GM19328 (cell line): ENCODE measurements at regions not wholly inside any gene's neighbourhood (a gene's known extent, or its start where the extent isn't known, plus 50 kb on each side); places are given as distances from the start of the nearest gene placed in this dataset.
A peak's percentile ranks its signal among the peaks of the same experiment; 100 is the strongest.
"Not testable (repeated sequence)": the region's sequence is repeated elsewhere in the genome, so short reads cannot be mapped to it uniquely, and the experiment has no call there.

Experiments
- ATAC-seq: cut with Tn5 transposase; IDR thresholded peaks from one replicate; pipeline ENCODE4 v1.9.1; 2021; ENCODE audit warnings: mild to moderate bottlenecking, moderate library complexity; ENCODE audit not compliant: unreplicated experiment

GRCh38 chr4:85102606-85103005, 136.1 kb upstream of the WDFY3 start:
- no peak for ATAC-seq

- ATAC-seq, result no peak
Observed at GRCh38 chr4:85106166-85106565, 139.7 kb upstream of the WDFY3 start.

GRCh38 chr4:85106805-85107336, 140.4 kb upstream of the WDFY3 start:
- ATAC-seq, result no peak

- ATAC-seq, result no peak
Observed at GRCh38 chr4:85107553-85107952, 141.1 kb upstream of the WDFY3 start.

- no peak for ATAC-seq
Observed at GRCh38 chr4:85113706-85114105, 147.2 kb upstream of the WDFY3 start.

- no peak for ATAC-seq
Observed at GRCh38 chr4:85114526-85114925, 148.0 kb upstream of the WDFY3 start.

GRCh38 chr4:85116008-85116407, 149.5 kb upstream of the WDFY3 start:
- no peak for ATAC-seq

GRCh38 chr4:85125688-85126087, 159.2 kb upstream of the WDFY3 start:
- no peak for ATAC-seq

- ATAC-seq, result no peak
Observed at GRCh38 chr4:85126991-85127591, 160.6 kb upstream of the WDFY3 start.

- ATAC-seq, result peak; percentile 98
Observed at GRCh38 chr4:85127653-85128052, 161.2 kb upstream of the WDFY3 start.

- ATAC-seq, result no peak
Observed at GRCh38 chr4:85128246-85129204, 162.0 kb upstream of the WDFY3 start.

GRCh38 chr4:85129354-85130125, 163.1 kb upstream of the WDFY3 start:
- ATAC-seq, result not testable (repeated sequence)

GRCh38 chr4:85132117-85132516, 165.6 kb upstream of the WDFY3 start:
- ATAC-seq, result no peak

GRCh38 chr4:85132570-85132969, 166.1 kb upstream of the WDFY3 start:
- ATAC-seq, result no peak

- ATAC-seq, result not testable (repeated sequence)
Observed at GRCh38 chr4:85139749-85140148, 173.3 kb upstream of the WDFY3 start.

GRCh38 chr4:85142451-85142850, 176.0 kb upstream of the WDFY3 start:
- no peak for ATAC-seq

GRCh38 chr4:85147481-85148076, 181.1 kb upstream of the WDFY3 start:
- peak; percentile 83 for ATAC-seq

GRCh38 chr4:85149676-85150075, 183.2 kb upstream of the WDFY3 start:
- no peak for ATAC-seq

GRCh38 chr4:85151371-85151770, 184.9 kb upstream of the WDFY3 start:
- ATAC-seq, result no peak

- ATAC-seq, result no peak
Observed at GRCh38 chr4:85151786-85152185, 185.3 kb upstream of the WDFY3 start.

GRCh38 chr4:85152480-85152879, 186.0 kb upstream of the WDFY3 start:
- ATAC-seq, result no peak
